ENCODE measurements at regions not wholly inside any gene's neighbourhood (a gene's known extent, or its start where the extent isn't known, plus 50 kb on each side); places are given as distances from the start of the nearest gene placed in this dataset.
"Not testable (repeated sequence)": the region's sequence is repeated elsewhere in the genome, so short reads cannot be mapped to it uniquely, and the experiment has no call there.

DNA sequence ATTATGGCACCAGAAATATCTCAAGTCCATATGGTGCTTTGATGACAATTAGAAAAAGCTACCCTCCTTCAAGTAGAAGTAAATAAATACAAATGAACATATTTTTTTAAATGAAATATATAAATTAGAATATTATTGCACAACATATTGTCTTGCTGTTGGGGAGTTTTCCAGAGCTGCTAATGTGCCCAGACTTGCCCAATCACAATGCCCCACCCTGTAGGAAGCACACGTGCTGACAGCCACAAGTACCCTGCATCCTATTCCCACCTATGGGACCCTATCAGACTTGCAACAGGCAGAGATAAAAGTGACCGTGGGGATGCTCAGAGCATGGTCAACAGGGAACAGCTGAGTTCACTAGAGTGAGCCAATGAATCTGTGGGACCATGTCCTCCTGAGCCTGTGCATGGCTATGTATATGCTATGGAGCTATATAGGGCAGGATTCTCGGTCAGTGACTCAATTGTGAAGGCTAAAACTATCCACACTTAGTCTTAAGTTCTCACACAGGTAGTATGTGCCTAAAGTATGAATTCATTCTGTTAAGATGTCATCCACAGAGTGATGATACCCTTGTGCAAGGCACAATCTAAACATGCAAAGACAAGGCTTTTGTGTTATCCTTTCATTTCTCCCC lies 336.0 kb downstream of the HGF start:
- DNase-seq (ENCODE audit: low read depth): no peak

DNA sequence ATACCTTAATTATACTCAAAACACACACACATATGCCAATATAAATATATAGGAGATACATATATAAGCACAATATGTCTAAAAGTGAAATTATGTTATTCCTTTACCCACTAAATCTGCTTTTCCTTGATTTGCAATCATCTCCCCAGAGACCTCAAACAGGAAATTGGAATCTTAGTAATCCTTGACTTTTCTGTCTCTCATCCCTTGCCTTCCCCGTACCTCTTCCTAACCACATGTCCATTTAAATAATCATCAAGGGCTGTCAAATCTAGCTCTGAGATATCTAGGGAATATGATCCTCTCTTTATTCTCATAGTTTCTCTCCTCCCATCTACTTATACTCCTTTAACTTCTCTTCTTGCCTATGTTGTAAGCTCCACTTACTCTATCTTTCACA lies 336.6 kb downstream of the HGF start:
- no peak for DNase-seq (ENCODE audit: low read depth)

- no peak for DNase-seq (ENCODE audit: low read depth)
Observed at GRCh38 chr7:81430761-81431160, 339.1 kb downstream of the HGF start.

DNA sequence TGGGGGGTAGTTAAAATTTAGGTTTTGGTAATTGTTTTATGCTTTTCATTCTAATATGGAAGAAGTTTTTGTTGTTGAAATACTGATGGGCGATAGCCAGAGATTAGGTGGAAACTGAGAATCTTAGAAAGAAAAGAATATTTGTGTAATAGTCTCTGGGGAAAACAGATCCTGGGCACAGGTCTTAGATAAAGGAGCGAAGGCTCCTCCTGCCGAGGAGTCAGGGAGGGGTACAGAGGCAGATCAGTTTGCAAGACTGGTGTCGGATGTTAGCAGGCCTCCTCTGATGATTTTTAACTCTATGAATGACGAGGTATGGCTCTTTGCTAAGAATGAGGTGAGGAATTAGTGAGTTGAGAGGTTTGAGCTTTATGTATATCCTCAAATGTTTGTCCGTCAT lies 339.7 kb downstream of the HGF start:
- no peak for DNase-seq (ENCODE audit: low read depth)

DNA sequence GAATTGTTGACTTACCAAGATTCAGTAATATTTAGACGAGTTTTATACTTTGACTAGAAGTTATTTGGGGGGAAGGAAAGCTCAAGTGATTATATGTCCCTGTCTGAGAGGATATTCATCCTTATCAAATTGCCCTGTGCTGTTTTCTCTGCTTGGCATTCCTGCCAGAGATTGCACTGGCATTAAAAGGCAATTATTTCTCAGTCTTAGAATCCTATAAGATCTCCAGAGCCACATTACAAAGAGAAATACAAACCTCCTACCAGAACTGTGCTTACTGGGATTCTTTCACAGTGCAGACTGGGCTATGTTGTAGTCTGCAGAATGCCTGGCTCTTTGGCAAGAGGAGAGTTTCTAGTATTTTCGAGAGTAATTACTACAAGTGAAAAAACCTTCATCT lies 342.4 kb downstream of the HGF start:
- DNase-seq (ENCODE audit: low read depth): no peak

DNA sequence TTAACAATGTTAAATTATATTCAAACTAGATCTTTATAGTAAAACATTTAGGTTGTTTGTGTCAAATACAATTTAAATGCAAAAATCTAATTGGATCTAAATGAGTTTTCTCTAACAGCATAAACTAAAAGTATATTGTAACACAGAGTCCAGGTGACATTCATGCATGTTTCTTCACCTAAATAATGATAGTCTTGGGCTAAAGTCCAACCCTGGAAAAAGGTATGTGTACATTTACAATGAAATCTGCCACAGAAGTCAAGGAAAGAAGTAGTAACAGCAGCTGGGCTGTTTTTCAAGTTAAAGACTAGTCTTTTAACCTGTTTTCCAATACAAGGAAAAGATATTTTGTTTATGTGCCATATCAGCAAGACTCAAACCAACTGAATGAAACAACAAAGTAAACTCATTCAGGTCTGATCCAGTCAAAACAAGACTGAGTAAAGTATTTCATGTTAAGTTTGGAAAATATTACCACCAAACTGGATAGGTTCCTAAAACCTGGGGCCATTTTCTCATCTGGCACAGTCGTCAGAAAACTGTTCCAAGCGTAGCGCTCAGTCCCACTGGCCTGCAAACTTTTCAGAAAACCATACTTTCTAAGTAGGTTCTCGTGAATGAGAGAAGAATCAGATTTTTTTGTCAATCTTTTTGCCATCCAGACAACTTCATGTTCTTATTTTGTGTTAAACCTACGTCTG lies 349.2 kb downstream of the HGF start:
- DNase-seq (ENCODE audit: low read depth): no peak

DNA sequence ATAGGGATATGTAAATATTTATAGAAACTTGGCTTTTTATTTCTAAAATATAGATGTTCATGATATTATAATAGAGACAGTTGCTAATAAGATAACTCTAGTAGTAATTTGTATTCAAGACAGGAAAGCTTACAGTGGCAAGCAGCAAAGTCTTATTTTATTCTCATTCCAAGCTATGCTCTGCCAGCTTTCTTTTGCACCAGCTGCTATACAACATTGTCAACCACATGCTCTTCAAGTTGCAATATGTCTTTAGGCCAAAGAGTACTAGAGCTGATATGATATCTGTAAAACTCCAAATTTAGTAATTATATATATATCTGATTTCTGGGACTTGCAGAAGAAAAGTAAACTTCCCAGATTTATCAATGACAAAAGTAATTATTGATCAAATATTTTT lies 350.1 kb downstream of the HGF start:
- no peak for DNase-seq (ENCODE audit: low read depth)

- no peak for DNase-seq (ENCODE audit: low read depth)
Observed at GRCh38 chr7:81416659-81417058, 353.2 kb downstream of the HGF start.

DNA sequence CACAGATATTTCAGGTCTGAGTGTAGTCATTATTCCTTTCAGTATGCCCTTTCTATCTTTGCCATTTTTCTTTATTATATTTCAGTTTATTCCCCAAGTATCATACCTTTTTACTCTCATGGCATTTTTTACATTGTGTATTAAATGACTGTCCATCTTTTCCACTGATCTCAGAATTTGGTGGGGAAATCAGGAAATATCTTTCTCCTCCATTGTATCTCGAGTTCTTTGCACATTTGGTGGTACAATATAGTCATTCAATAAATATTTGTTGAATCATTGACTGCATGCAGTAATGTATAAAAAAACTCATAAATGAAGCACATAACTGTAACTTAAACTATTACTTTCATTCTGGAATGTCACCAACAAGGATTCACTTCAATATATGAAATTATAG lies 354.7 kb downstream of the HGF start:
- DNase-seq (ENCODE audit: low read depth): no peak

DNA sequence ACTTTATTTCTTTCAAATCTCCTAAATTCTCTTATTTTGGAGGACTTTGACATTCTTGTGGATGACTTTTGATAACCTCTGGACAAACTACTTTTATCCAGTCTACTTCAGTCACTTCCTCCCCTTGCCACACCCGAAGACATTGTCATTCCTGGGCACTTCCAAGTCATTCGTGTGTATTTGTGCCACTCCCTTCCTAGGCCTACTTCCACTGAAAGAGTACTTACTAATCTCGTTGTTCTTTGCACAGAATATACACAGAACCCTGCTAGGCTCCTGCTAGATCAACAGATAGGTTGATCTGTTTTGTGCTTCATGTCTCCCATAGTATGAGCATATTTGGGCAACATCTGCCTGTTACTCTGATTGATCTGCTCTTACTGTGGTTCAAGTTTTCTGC lies 355.4 kb downstream of the HGF start:
- DNase-seq (ENCODE audit: low read depth): no peak

DNA sequence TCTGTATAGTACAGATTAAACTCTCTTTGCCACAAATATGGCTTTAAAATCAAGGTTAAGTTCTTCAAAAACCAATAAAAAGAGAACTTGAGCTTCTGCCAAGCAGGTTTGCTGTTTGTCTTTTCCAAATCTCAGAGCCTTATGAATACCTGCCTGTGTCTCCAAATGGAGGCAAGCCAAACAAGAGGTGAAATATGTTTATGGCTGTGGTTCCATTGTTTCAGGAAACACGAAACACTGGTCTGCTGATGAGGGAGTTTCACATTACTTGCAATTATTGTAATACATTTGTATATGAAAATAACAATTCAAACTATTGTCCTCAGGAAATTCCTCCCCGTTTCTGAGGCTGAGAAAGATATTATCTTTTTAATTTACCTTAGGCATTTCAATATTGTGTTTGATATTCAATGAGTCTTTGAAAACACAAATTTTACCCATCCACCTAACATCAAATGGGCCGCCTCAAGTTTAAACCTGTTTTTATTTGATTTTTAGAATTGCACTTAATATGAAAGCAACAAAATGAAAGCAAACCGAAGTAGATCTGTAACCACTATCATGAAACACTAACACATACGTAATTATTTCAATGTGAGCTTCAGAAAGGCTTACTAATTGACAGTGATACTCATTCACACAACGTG lies 359.3 kb downstream of the HGF start:
- peak; percentile 10 for DNase-seq (ENCODE audit: low read depth)

GRCh38 chr7:81408728-81409127 lies 361.1 kb downstream of the HGF start:
- peak; percentile 12 for DNase-seq (ENCODE audit: low read depth)

DNA sequence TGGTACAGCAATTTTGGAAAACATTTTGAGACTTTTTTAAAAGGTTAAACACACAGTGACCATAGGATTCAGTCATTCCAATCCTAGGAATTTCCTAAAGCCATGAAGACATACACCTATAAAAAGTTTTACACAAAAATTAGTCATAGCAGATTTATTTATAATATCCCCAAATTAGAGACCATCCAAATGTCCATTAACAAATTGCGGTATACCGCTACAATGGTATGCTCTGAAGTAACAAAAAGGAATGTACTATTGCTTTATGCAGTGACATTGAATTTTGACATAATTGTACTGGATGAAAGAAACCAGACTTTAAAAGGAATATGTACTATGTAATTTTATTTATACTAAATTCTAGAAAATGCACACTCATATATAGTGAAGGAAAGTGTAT lies 362.8 kb downstream of the HGF start:
- no peak for DNase-seq (ENCODE audit: low read depth)

GRCh38 chr7:81404669-81405068 lies 365.2 kb downstream of the HGF start:
- no peak for DNase-seq (ENCODE audit: low read depth)

GRCh38 chr7:81402227-81402626 lies 367.6 kb downstream of the HGF start:
- peak; percentile 21 for DNase-seq (ENCODE audit: low read depth)

DNA sequence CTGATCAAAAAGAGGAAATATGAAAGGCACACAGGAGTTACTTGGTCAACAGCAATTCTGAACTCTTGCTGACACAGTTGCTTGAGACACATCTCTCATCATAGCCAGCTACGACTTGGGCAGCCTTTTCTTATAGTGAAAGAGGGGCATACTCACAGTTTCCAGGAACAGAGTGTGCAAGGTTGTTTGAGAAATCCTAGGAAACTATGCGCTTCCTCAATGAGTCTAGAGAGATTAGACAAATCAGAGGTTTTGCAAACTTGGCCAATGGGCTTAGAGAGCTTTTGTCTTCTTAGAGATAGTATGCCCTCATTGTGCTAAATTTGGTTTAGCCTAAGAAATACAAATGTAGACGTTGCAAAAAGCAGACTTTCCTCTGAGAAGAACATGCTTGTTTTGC lies 370.4 kb downstream of the HGF start:
- no peak for DNase-seq (ENCODE audit: low read depth)

- no peak for DNase-seq (ENCODE audit: low read depth)
Observed at GRCh38 chr7:81394029-81394428, 375.8 kb downstream of the HGF start.

GRCh38 chr7:81393018-81393417 lies 376.8 kb downstream of the HGF start:
- no peak for DNase-seq (ENCODE audit: low read depth)

- no peak for DNase-seq (ENCODE audit: low read depth)
Observed at GRCh38 chr7:81385370-81385769, 384.5 kb downstream of the HGF start.

- no peak for DNase-seq (ENCODE audit: low read depth)
Observed at GRCh38 chr7:81383846-81384245, 386.0 kb downstream of the HGF start.

- not testable (repeated sequence) for DNase-seq (ENCODE audit: low read depth)
Observed at GRCh38 chr7:81374641-81375040, 395.2 kb downstream of the HGF start.

DNA sequence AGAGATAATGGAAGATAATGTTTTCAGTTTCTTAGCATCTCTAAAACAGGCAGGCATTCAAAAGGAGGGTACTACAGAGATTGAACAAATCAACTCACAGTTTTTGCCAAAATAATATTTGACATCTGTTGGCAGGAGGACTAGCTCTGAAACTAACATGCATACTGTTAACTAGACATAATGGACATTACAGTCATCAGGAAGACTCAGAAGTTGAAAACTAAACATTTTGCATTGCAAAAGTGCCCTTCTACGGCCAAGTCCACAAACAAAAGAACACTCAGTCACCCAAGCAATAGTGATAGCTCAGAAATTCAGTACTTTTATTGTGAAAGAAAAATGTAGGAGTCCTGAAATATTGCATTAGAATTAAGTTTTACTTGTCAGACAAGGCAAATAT lies 399.0 kb downstream of the HGF start:
- no peak for DNase-seq (ENCODE audit: low read depth)

DNA sequence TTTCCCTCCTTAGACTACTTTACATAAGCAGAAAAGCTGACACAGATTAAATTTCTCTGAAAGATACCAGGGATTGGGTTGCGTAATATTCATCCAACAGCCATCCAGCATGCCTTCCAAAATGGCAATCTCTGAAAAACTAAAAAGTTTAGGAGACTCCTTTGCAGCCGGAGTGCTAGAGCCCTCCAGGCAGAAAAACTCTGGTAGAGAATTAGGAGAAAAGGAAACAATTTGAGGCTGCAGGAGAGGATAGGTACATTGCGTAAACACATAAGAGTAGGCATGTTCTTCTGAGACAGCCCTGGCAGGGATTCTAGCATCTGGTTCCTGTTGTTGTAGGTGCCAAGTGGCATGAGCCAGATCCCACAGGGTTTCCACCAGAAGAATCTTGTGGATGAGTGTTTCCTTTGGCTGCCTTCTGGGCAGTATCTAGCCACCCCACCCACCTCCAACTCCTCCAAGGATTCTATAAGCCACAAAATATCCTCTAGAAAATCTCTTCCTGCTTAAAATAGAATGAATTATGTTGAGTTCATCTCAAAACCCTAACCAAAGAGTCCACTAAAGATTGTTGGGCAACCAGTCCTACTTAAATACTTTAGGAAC lies 402.4 kb downstream of the HGF start:
- peak; percentile 94 for DNase-seq (ENCODE audit: low read depth)

All from RPMI7951 (cell line).